HUES64 (cell line): ENCODE measurements at regions not wholly inside any gene's neighbourhood (a gene's known extent, or its start where the extent isn't known, plus 50 kb on each side); places are given as distances from the start of the nearest gene placed in this dataset.

ENCODE experiments used
- H3K27ac ChIP-seq: 2 replicates; pipeline ENCODE4 v1.7.0; 2013; ENCODE audit warnings: low read depth, low read length, inconsistent platforms
- H3K27me3 ChIP-seq: 2 replicates; pipeline ENCODE4 v1.6.1; 2013; ENCODE audit warnings: mild to moderate bottlenecking, low read length; ENCODE audit not compliant: insufficient read depth
- H3K36me3 ChIP-seq: 2 replicates; pipeline ENCODE4 v1.6.1; 2013; ENCODE audit warnings: mild to moderate bottlenecking, low read length; ENCODE audit not compliant: insufficient read depth
- H3K4me1 ChIP-seq: 2 replicates; pipeline ENCODE4 v1.6.1; 2013; ENCODE audit warnings: mild to moderate bottlenecking, low read length, moderate library complexity; ENCODE audit not compliant: insufficient read depth
- H3K4me3 ChIP-seq: 2 replicates; pipeline ENCODE4 v1.5.1; 2013; ENCODE audit warnings: mild to moderate bottlenecking, low read length, moderate library complexity
- H3K9ac ChIP-seq: 2 replicates; pipeline ENCODE4 v1.6.1; 2013; ENCODE audit warnings: mild to moderate bottlenecking, low read depth, low read length
- H3K9me3 ChIP-seq: 2 replicates; pipeline ENCODE4 v1.6.1; 2013; ENCODE audit warnings: low read depth, low read length; ENCODE audit not compliant: insufficient read depth
- WGBS: fragments of 150-250, 120-280 bp; methylation state at CpG from one replicate; pipeline ENCODE4 v1.1.7; 2013; ENCODE audit warnings: missing lambda C conversion rate; 5-methylcytosine and 5-hydroxymethylcytosine counted together

GRCh38 chr5:171641891-171642290 is 143.7 kb upstream of the SMIM23 start:
- no peak overlapping the region for H3K9ac ChIP-seq
- H3K27me3 ChIP-seq, result no peaks in the 10 kb centered on the region
- no peak overlapping the region for H3K4me3 ChIP-seq
- peaks cover 22% of the 10 kb centered on the region for H3K4me1 ChIP-seq
- no peaks in the 10 kb centered on the region for H3K36me3 ChIP-seq
- H3K9me3 ChIP-seq, result no peaks in the 10 kb centered on the region
- no peak overlapping the region for H3K27ac ChIP-seq

- 94% methylated on average over 6 of the region's 6 CpGs for WGBS
- H3K27me3 ChIP-seq, result no peaks in the 10 kb centered on the region
These were observed 142.7 kb upstream of the SMIM23 start for GRCh38 chr5:171642894-171643293.

GRCh38 chr5:171644536-171644935 is 141.1 kb upstream of the SMIM23 start:
- Histone ChIP-seq H3K9me3 (no peaks in the 10 kb centered on the region), H3K4me1 (peaks cover 29% of the 10 kb centered on the region), H3K9ac (no peak overlapping the region), H3K4me3 (no peak overlapping the region), H3K27ac (no peak overlapping the region), H3K36me3 (no peaks in the 10 kb centered on the region), H3K27me3 (no peaks in the 10 kb centered on the region)
- 65% methylated on average over 10 of the region's 10 CpGs for WGBS

More at GRCh38 chr5:171642894-171643293, 142.7 kb upstream of the SMIM23 start:
- H3K36me3 ChIP-seq, result no peaks in the 10 kb centered on the region
- H3K9ac ChIP-seq, result no peak overlapping the region
- H3K4me1 ChIP-seq, result peaks cover 29% of the 10 kb centered on the region
- H3K4me3 ChIP-seq, result no peak overlapping the region
- no peak overlapping the region for H3K27ac ChIP-seq
- H3K9me3 ChIP-seq, result no peaks in the 10 kb centered on the region

- Histone ChIP-seq H3K27ac (no peak overlapping the region), H3K9ac (no peak overlapping the region), H3K4me1 (peaks cover 29% of the 10 kb centered on the region), H3K9me3 (no peaks in the 10 kb centered on the region), H3K4me3 (no peak overlapping the region), H3K36me3 (no peaks in the 10 kb centered on the region), H3K27me3 (no peaks in the 10 kb centered on the region)
- 75% methylated on average over 14 of the region's 14 CpGs for WGBS
These were observed 139.2 kb upstream of the SMIM23 start for GRCh38 chr5:171646102-171647042.

- no peak overlapping the region for H3K4me3 ChIP-seq
- WGBS, result 66% methylated on average over 15 of the region's 15 CpGs
These were observed 138.3 kb upstream of the SMIM23 start for GRCh38 chr5:171647043-171647903.

GRCh38 chr5:171647904-171648260 is 137.7 kb upstream of the SMIM23 start:
- 91% methylated on average over 4 of the region's 4 CpGs for WGBS
- no peak overlapping the region for H3K27ac ChIP-seq

More at GRCh38 chr5:171647043-171647903, 138.3 kb upstream of the SMIM23 start:
- Histone ChIP-seq H3K4me1 (peaks cover 29% of the 10 kb centered on the region), H3K27me3 (no peaks in the 10 kb centered on the region), H3K9ac (no peak overlapping the region), H3K36me3 (no peaks in the 10 kb centered on the region), H3K9me3 (no peaks in the 10 kb centered on the region), H3K27ac (no peak overlapping the region)

GRCh38 chr5:171648279-171649074 is 137.1 kb upstream of the SMIM23 start:
- Histone ChIP-seq H3K4me1 (peaks cover 29% of the 10 kb centered on the region), H3K27ac (no peak overlapping the region), H3K4me3 (no peak overlapping the region), H3K27me3 (no peaks in the 10 kb centered on the region), H3K9me3 (peaks cover 4% of the 10 kb centered on the region; the same call in 1 of the 2 replicates), H3K36me3 (no peaks in the 10 kb centered on the region), H3K9ac (no peak overlapping the region)
- WGBS, result 84% methylated on average over 10 of the region's 10 CpGs

More at GRCh38 chr5:171647904-171648260, 137.7 kb upstream of the SMIM23 start:
- H3K9ac ChIP-seq, result no peak overlapping the region
- H3K4me1 ChIP-seq, result peaks cover 29% of the 10 kb centered on the region
- no peaks in the 10 kb centered on the region for H3K9me3 ChIP-seq
- no peak overlapping the region for H3K4me3 ChIP-seq
- H3K36me3 ChIP-seq, result no peaks in the 10 kb centered on the region
- H3K27me3 ChIP-seq, result no peaks in the 10 kb centered on the region

GRCh38 chr5:171649075-171649401 is 136.6 kb upstream of the SMIM23 start:
- H3K9me3 ChIP-seq, result peaks cover 9% of the 10 kb centered on the region; the same call in 1 of the 2 replicates
- WGBS, result 80% methylated on average over 3 of the region's 3 CpGs

GRCh38 chr5:171650597-171650996 is 135.0 kb upstream of the SMIM23 start:
- WGBS, result 90% methylated on average over 8 of the region's 8 CpGs
- peaks cover 17% of the 10 kb centered on the region for H3K4me1 ChIP-seq

More at GRCh38 chr5:171649075-171649401, 136.6 kb upstream of the SMIM23 start:
- H3K9ac ChIP-seq, result no peak overlapping the region
- no peak overlapping the region for H3K4me3 ChIP-seq
- H3K27me3 ChIP-seq, result no peaks in the 10 kb centered on the region
- H3K4me1 ChIP-seq, result peaks cover 28% of the 10 kb centered on the region
- no peak overlapping the region for H3K27ac ChIP-seq
- H3K36me3 ChIP-seq, result no peaks in the 10 kb centered on the region

GRCh38 chr5:171651102-171651501 is 134.5 kb upstream of the SMIM23 start:
- Histone ChIP-seq H3K27ac (no peak overlapping the region), H3K9ac (no peak overlapping the region), H3K27me3 (no peaks in the 10 kb centered on the region), H3K4me3 (no peak overlapping the region), H3K4me1 (peaks cover 12% of the 10 kb centered on the region), H3K9me3 (peaks cover 9% of the 10 kb centered on the region; the same call in 1 of the 2 replicates), H3K36me3 (no peaks in the 10 kb centered on the region)
- WGBS, result 88% methylated on average over 3 of the region's 3 CpGs

More at GRCh38 chr5:171650597-171650996, 135.0 kb upstream of the SMIM23 start:
- Histone ChIP-seq H3K4me3 (no peak overlapping the region), H3K27ac (no peak overlapping the region), H3K9ac (no peak overlapping the region), H3K9me3 (peaks cover 9% of the 10 kb centered on the region; the same call in 1 of the 2 replicates), H3K36me3 (no peaks in the 10 kb centered on the region), H3K27me3 (no peaks in the 10 kb centered on the region)
